ENCODE measurements at regions not wholly inside any gene's neighbourhood (a gene's known extent, or its start where the extent isn't known, plus 50 kb on each side); places are given as distances from the start of the nearest gene placed in this dataset.

GRCh38 chr6:23412770-23413169, 713.2 kb upstream of the NRSN1 start:
- Histone ChIP-seq H2BK5ac (ENCODE audit: low read depth, low read length, poor library complexity, severe bottlenecking) (no peak overlapping the region), H2BK20ac (ENCODE audit: low read depth, low read length) (no peak overlapping the region), H2AFZ (replicated peaks; ENCODE audit: low read length, poor library complexity) (no peak overlapping the region), H4K91ac (ENCODE audit: insufficient read depth, low read depth, low read length) (no peak overlapping the region), H3K36me3 (ENCODE audit: control insufficient read depth, insufficient read depth, low read length) (no peaks in the 10 kb centered on the region), H2BK120ac (ENCODE audit: low read depth, low read length) (no peak overlapping the region), H3K23ac (ENCODE audit: low read depth, low read length) (no peak overlapping the region), H3K4ac (ENCODE audit: low read depth, low read length) (no peak overlapping the region), H3K4me3 (ENCODE audit: insufficient read depth, low read depth, low read length) (no peak overlapping the region), H3K9ac (ENCODE audit: low read depth, low read length) (no peak overlapping the region), H2AK5ac (ENCODE audit: low read depth, low read length) (no peak overlapping the region), H4K5ac (ENCODE audit: low read depth, low read length) (no peak overlapping the region), H3K4me2 (ENCODE audit: low read depth, low read length) (no peak overlapping the region), H3K56ac (ENCODE audit: extremely low read depth, insufficient read depth, low read length) (no peak overlapping the region), H3K4me1 (ENCODE audit: control insufficient read depth, insufficient read depth, low read length) (peaks cover 6% of the 10 kb centered on the region), H3K79me1 (ENCODE audit: low read depth in 1 of 2, low read length in 2 of 2) (no peaks in the 10 kb centered on the region), H3K27me3 (ENCODE audit: control insufficient read depth, insufficient read depth, low read length) (no peaks in the 10 kb centered on the region), H3K9me3 (ENCODE audit: control insufficient read depth, insufficient read depth, low read length) (no peaks in the 10 kb centered on the region), H3K18ac (ENCODE audit: low read depth, low read length) (no peak overlapping the region), H3K9me1 (ENCODE audit: insufficient read depth, low read length) (peaks cover 4% of the 10 kb centered on the region), H2AK9ac (replicated peaks; ENCODE audit: low read depth, low read length, poor library complexity) (no peak overlapping the region), H3K27ac (ENCODE audit: insufficient read depth, low read length) (no peak overlapping the region), H3K14ac (replicated peaks; ENCODE audit: low read depth, low read length) (no peak overlapping the region), H2BK15ac (ENCODE audit: low read depth, low read length) (no peak overlapping the region), H4K20me1 (ENCODE audit: insufficient read depth, low read length) (peaks cover 3% of the 10 kb centered on the region; the same call in 1 of the 2 replicates), H4K8ac (ENCODE audit: low read depth in 2 of 2, low read length in 2 of 2) (no peak overlapping the region)
- DNase-seq (no peak), ATAC-seq (ENCODE audit: low read depth) (no peak)
- in situ Hi-C loops (cut with MboI; ENCODE audit: low sequenced_read_pairs) (no loop called here), intact Hi-C loops (cut with micrococcal nuclease) (loop anchor here (10.0 kb wide), 1 partner anchor 458 kb away; no protein-coding TSS in a partner anchor), dilution Hi-C loops (cut with HindIII; ENCODE audit: low sequenced_read_pairs, unreplicated experiment) (no loop called here)
- TF ChIP-seq CHD1 (IDR thresholded peaks at IDR 0.05; ENCODE audit: low read depth, low read length), result no peak
- no peak for TF ChIP-seq RCOR1 (IDR thresholded peaks at IDR 0.05; ENCODE audit: insufficient replicate concordance, low read length)
- TF ChIP-seq, protein P1, sequence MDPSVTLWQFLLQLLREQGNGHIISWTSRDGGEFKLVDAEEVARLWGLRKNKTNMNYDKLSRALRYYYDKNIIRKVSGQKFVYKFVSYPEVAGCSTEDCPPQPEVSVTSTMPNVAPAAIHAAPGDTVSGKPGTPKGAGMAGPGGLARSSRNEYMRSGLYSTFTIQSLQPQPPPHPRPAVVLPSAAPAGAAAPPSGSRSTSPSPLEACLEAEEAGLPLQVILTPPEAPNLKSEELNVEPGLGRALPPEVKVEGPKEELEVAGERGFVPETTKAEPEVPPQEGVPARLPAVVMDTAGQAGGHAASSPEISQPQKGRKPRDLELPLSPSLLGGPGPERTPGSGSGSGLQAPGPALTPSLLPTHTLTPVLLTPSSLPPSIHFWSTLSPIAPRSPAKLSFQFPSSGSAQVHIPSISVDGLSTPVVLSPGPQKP (IDR thresholded peaks at IDR 0.05; ENCODE audit: borderline replicate concordance, low read depth, low read length), result no peak
- TF ChIP-seq NFE2L2 (IDR thresholded peaks at IDR 0.05; ENCODE audit: low read depth, low read length), result no peak
- no peak for TF ChIP-seq SMC3 (IDR thresholded peaks at IDR 0.05; ENCODE audit: low read depth, low read length)
- TF ChIP-seq BHLHE40 (IDR thresholded peaks at IDR 0.05; ENCODE audit: low read depth, low read length), result no peak
- TF ChIP-seq FOS (IDR thresholded peaks at IDR 0.05; ENCODE audit: low read depth, low read length), result no peak
- TF ChIP-seq MAZ (IDR thresholded peaks at IDR 0.05; ENCODE audit: borderline replicate concordance, low read depth, low read length), result no peak
- no peak for TF ChIP-seq RFX5 (IDR thresholded peaks at IDR 0.05; ENCODE audit: low read depth, low read length)
- BruUV-seq (replicated peaks), result no TSS peak
- CTCF ChIA-PET, result interaction anchor here (0.8 kb wide), 1 partner anchor 534 kb away, joined by 3 read pairs; no protein-coding TSS in a partner anchor
- POLR2A ChIA-PET (ENCODE audit: unreplicated experiment), result no interaction called here
